ENCODE measurements at regions not wholly inside any gene's neighbourhood (a gene's known extent, or its start where the extent isn't known, plus 50 kb on each side); places are given as distances from the start of the nearest gene placed in this dataset.
"Not testable (repeated sequence)": the region's sequence is repeated elsewhere in the genome, so short reads cannot be mapped to it uniquely, and the experiment has no call there.

DNA sequence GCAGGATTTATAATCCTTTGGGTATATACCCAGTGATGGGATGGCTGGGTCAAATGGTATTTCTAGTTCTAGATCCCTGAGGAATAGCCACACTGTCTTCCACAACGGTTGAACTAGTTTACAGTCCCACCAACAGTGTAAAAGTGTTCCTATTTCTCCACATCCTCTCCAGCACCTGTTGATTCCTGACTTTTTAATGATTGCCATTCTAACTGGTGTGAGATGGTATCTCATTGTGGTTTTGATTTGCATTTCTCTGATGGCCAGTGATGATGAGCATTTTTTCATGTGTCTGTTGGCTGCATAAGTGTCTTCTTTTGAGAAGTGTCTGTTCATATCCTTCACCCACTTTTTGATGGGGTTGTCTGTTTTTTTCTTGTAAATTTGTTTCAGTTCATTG is 82.8 kb upstream of the AMOT start:
- DNase-seq (ENCODE audit: low read depth) = not testable (repeated sequence)

DNA sequence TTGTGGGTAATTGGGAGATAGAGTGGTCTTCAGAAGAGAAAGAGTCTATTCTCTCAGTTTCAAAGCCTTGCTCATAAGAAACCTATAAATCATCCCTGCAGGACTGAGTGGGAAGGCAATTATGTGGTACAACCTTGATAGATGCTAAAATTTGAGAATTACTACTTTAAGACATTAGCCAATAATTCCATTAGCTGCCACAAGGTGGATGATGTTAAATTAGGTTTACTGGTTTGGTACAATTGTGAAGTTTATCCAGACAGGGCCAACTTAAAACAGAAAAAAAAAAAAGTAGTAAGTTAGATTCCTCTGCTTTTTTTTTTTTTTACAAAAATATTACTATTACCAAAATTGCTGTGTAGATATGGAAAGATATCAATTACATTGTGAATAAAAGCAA is 73.2 kb upstream of the AMOT start:
- DNase-seq (ENCODE audit: low read depth) = no peak

DNA sequence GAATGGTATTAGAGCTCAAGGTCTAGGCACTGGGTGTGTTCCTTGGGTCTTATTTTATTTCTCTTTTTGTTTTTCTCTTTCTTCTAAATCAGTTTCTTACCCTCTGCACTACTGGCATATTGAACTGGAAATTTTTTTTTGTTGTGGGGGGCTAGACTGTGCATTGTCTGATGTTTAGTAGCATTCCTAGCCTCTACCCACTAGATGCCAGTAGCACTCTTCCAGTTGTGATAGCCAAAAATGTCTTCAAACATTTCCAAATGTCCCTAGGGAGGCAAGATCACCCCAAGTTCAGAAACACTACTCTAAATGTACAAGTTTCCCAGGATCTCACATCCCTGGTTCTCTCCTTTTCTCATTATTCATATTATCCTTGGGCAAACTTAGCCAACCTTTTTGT is 69.8 kb upstream of the AMOT start:
- no peak for DNase-seq (ENCODE audit: low read depth)

- no peak for DNase-seq (ENCODE audit: low read depth)
Observed at GRCh38 chrX:112901869-112902725, 61.5 kb upstream of the AMOT start.

DNA sequence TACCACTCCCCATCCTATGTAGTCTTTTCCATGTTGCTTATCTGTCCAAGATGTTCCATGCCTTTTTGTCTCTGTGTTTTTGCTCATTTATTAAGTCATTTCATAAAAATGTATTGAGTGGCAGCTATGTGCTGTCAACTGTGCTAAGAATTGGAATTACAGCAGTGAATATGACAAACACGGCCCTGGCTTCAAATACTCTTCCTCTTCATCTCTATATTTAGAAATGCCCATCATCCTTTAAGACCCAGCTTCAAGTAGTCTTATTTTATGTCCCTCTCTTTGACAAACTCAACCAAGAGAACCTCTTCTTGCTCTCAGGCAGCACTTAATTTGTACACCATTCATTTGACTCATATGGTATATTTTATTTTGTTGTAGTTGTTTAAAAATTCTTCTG is 55.4 kb upstream of the AMOT start:
- DNase-seq (ENCODE audit: low read depth) = no peak

All from LHCN-M2 (cell line).